Gastrocnemius medialis (tissue), 4 donors: ENCODE measurements at regions not wholly inside any gene's neighbourhood (a gene's known extent, or its start where the extent isn't known, plus 50 kb on each side); places are given as distances from the start of the nearest gene placed in this dataset.

Source experiments
- POLR2A ChIP-seq, 2 donors: fragments of 450-650 bp; IDR thresholded peaks; one replicate each; pipeline ENCODE4 v1.6.1; 2017; ENCODE audit warnings: antibody characterized with exemption in 2 of 2, mild to moderate bottlenecking in 2 of 2, moderate library complexity in 2 of 2
- TF ChIP-seq, protein P1 (sequence below), 5 experiments: fragments of 450-650 bp in 3 of 5; fragments of 200-600 bp in 2 of 5; sonication (generic) in 2 of 5; IDR thresholded peaks in 4 of 5; conservative IDR thresholded peaks in 1 of 5; 1 replicate in 4 of 5; 2 replicates in 1 of 5; pipeline ENCODE4 v1.5.1; 2016 to 2019; ENCODE audit warnings: antibody characterized with exemption in 5 of 5, mild to moderate bottlenecking in 3 of 5, moderate library complexity in 3 of 5

DNA sequence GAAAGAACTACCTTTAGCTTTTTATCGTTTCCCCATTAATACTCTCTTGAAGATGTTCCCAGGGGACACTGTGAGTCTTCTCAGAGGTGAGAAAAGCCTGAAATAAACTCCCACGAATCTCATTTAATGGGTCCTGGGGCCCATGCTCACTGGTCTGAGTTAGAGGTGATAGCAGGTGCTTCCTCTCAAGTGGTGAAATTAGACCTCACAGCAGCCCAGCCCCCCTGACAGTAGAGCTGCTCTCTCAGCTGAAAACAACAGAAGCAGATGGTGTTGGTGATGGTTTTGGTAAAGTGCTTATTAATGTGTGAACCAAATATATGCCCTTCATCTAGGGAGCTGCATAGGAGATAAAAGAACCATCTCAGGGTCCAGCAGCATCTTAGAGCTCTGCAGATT lies 76.8 kb upstream of the VPREB1 start:
- TF ChIP-seq, protein P1, sequence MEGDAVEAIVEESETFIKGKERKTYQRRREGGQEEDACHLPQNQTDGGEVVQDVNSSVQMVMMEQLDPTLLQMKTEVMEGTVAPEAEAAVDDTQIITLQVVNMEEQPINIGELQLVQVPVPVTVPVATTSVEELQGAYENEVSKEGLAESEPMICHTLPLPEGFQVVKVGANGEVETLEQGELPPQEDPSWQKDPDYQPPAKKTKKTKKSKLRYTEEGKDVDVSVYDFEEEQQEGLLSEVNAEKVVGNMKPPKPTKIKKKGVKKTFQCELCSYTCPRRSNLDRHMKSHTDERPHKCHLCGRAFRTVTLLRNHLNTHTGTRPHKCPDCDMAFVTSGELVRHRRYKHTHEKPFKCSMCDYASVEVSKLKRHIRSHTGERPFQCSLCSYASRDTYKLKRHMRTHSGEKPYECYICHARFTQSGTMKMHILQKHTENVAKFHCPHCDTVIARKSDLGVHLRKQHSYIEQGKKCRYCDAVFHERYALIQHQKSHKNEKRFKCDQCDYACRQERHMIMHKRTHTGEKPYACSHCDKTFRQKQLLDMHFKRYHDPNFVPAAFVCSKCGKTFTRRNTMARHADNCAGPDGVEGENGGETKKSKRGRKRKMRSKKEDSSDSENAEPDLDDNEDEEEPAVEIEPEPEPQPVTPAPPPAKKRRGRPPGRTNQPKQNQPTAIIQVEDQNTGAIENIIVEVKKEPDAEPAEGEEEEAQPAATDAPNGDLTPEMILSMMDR (IDR thresholded peaks at IDR 0.05 in 4 of 5, conservative IDR thresholded peaks at IDR 0.05 in 1 of 5), result no peak
- no peak for TF ChIP-seq POLR2A (IDR thresholded peaks at IDR 0.05)
